H1 (cell line): ENCODE measurements at regions not wholly inside any gene's neighbourhood (a gene's known extent, or its start where the extent isn't known, plus 50 kb on each side); places are given as distances from the start of the nearest gene placed in this dataset.

Source experiments
- CTCF ChIA-PET: fragments of 300-600 bp; sonication (Branson Sonifier 250); formaldehyde crosslinking; loops from one replicate; lab custom pipeline; 2021; ENCODE audit not compliant: partially characterized antibody; lab: Charles Lee
- POLR2A ChIA-PET: fragments of 300-600 bp; sonication (Branson Sonifier 250); formaldehyde crosslinking; loops from one replicate; lab custom pipeline; 2021; ENCODE audit warnings: inconsistent platforms; ENCODE audit not compliant: partially characterized antibody; lab: Charles Lee
- DNase-seq, 2 experiments: peaks; one replicate each; pipeline versions ENCODE4 v3.0.0 to v3.0.0-alpha.2; 2010 to 2022; ENCODE audit warnings: low spot score in 2 of 2, low read depth in 1 of 2, mixed read lengths in 1 of 2
- FAIRE-seq: peaks from 2 replicates; lab custom pipeline; 2011; peaks lifted over from hg19 to GRCh38; lab: Jason Lieb, UNC
- H2AFZ ChIP-seq: 2 replicates; pipeline ENCODE4 v1.8.1; 2012; ENCODE audit warnings: low read length, inconsistent platforms
- H2AK5ac ChIP-seq: 2 replicates; pipeline ENCODE4 v1.6.1; 2013; ENCODE audit warnings: low read depth, low read length
- H2BK120ac ChIP-seq: replicated peaks from 2 replicates; pipeline ENCODE3; 2013; ENCODE audit warnings: low read depth, low read length, inconsistent platforms
- H2BK12ac ChIP-seq: 2 replicates; pipeline ENCODE4 v1.6.1; 2013; ENCODE audit warnings: low read depth, low read length
- H2BK15ac ChIP-seq: 2 replicates; pipeline ENCODE4 v1.6.1; 2013; ENCODE audit warnings: low read length
- H2BK20ac ChIP-seq: 2 replicates; pipeline ENCODE4 v1.6.1; 2013; ENCODE audit warnings: low read length
- H2BK5ac ChIP-seq: 2 replicates; pipeline ENCODE4 v1.6.1; 2013; ENCODE audit warnings: low read depth, low read length
- H3K14ac ChIP-seq: 2 replicates; pipeline ENCODE4 v1.6.1; 2013; ENCODE audit warnings: inconsistent platforms; ENCODE audit not compliant: insufficient read length
- H3K18ac ChIP-seq: 2 replicates; pipeline ENCODE4 v1.6.1; 2013; ENCODE audit warnings: low read length; ENCODE audit errors: extremely low read depth
- H3K23ac ChIP-seq: 2 replicates; pipeline ENCODE4 v1.6.1; 2013; ENCODE audit warnings: inconsistent platforms; ENCODE audit not compliant: insufficient read length
- H3K23me2 ChIP-seq: 2 replicates; pipeline ENCODE4 v1.6.1; 2013; ENCODE audit warnings: low read depth, low read length
- H3K27ac ChIP-seq: 2 replicates; pipeline ENCODE4 v1.6.1; 2011; ENCODE audit warnings: low read depth, low read length, inconsistent platforms
- H3K27me3 ChIP-seq, 4 experiments: replicated peaks in 1 of 4; 1 replicate in 1 of 4; 2 replicates in 3 of 4; pipeline versions ENCODE4 v1.6.1 to v1.8.1; 2011 to 2013; ENCODE audit warnings: low read length in 3 of 4, mild to moderate bottlenecking in 3 of 4, inconsistent platforms in 2 of 4, mixed read lengths in 2 of 4, moderate library complexity in 1 of 4; ENCODE audit not compliant: control insufficient read depth in 3 of 4, insufficient read depth in 3 of 4; ENCODE audit errors: extremely low read depth in 1 of 4
- H3K36me3 ChIP-seq, 4 experiments: 2 replicates each; pipeline versions ENCODE4 v1.6.1 to v1.8.1; 2011 to 2013; ENCODE audit warnings: mild to moderate bottlenecking in 4 of 4, low read length in 3 of 4, moderate library complexity in 2 of 4, control low read depth in 1 of 4, inconsistent platforms in 1 of 4; ENCODE audit not compliant: insufficient read depth in 4 of 4, control insufficient read depth in 2 of 4
- H3K4ac ChIP-seq: replicated peaks from 2 replicates; pipeline ENCODE3; 2013; ENCODE audit warnings: low read length, low read depth, mixed read lengths, inconsistent platforms; ENCODE audit not compliant: insufficient read length
- H3K4me1 ChIP-seq, 4 experiments: replicated peaks in 1 of 4; 1 replicate in 1 of 4; 2 replicates in 3 of 4; pipeline versions ENCODE4 v1.6.1 to v1.8.1; 2011 to 2013; ENCODE audit warnings: low read length in 3 of 4, inconsistent platforms in 2 of 4, mixed read lengths in 1 of 4; ENCODE audit not compliant: insufficient read depth in 4 of 4, control insufficient read depth in 3 of 4
- H3K4me2 ChIP-seq, 2 experiments: 2 replicates each; pipeline versions ENCODE4 v1.6.1 to v1.8.1; 2011 to 2013; ENCODE audit warnings: low read depth in 2 of 2, low read length in 2 of 2, control low read depth in 1 of 2, inconsistent platforms in 1 of 2, mild to moderate bottlenecking in 1 of 2; ENCODE audit not compliant: insufficient read depth in 1 of 2
- H3K4me3 ChIP-seq, 4 experiments: fragments of 200-600, 300-600 bp in 1 of 4; sonication (generic), shearing (Covaris generic), sonication (Bioruptor Twin) in 1 of 4; 2 replicates each; pipeline versions ENCODE4 v1.5.1 to v1.8.1; 2011 to 2016; ENCODE audit warnings: low read length in 4 of 4, low read depth in 3 of 4, control low read depth in 2 of 4, inconsistent platforms in 2 of 4, mild to moderate bottlenecking in 2 of 4, mixed read lengths in 1 of 4, moderate library complexity in 1 of 4; ENCODE audit not compliant: insufficient read depth in 2 of 4; ENCODE audit errors: extremely low read depth in 1 of 4
- H3K56ac ChIP-seq: replicated peaks from 2 replicates; pipeline ENCODE3; 2013; ENCODE audit warnings: low read depth, mild to moderate bottlenecking, mixed read lengths, low read length, inconsistent platforms; ENCODE audit not compliant: insufficient read length
- H3K79me1 ChIP-seq: 2 replicates; pipeline ENCODE4 v1.6.1; 2013; ENCODE audit warnings: low read depth, low read length, control low read depth
- H3K79me2 ChIP-seq, 2 experiments: 2 replicates each; pipeline versions ENCODE4 v1.6.1 to v1.8.1; 2012 to 2013; ENCODE audit warnings: low read length in 2 of 2, mild to moderate bottlenecking in 2 of 2, inconsistent platforms in 1 of 2; ENCODE audit not compliant: insufficient read depth in 2 of 2, control insufficient read depth in 1 of 2
- H3K9ac ChIP-seq, 4 experiments: replicated peaks in 1 of 4; 1 replicate in 1 of 4; 2 replicates in 3 of 4; pipeline versions ENCODE4 v1.6.1 to v1.8.1; 2011 to 2013; ENCODE audit warnings: low read depth in 3 of 4, low read length in 3 of 4, control low read depth in 2 of 4, mild to moderate bottlenecking in 2 of 4, moderate library complexity in 2 of 4, inconsistent platforms in 1 of 4; ENCODE audit errors: extremely low read depth in 1 of 4
- H3K9me3 ChIP-seq, 2 experiments: 2 replicates each; pipeline versions ENCODE4 v1.6.1 to v1.8.1; 2012 to 2013; ENCODE audit warnings: mild to moderate bottlenecking in 2 of 2, moderate library complexity in 2 of 2, control low read depth in 1 of 2, inconsistent platforms in 1 of 2, low read depth in 1 of 2, low read length in 1 of 2, mixed read lengths in 1 of 2; ENCODE audit not compliant: insufficient read depth in 2 of 2
- H4K20me1 ChIP-seq, 2 experiments: replicated peaks in 1 of 2; 2 replicates each; pipeline versions ENCODE3 to v1.8.1; 2011 to 2013; ENCODE audit warnings: inconsistent platforms in 2 of 2, low read length in 2 of 2, mild to moderate bottlenecking in 1 of 2; ENCODE audit not compliant: insufficient read depth in 2 of 2, control insufficient read depth in 1 of 2
- H4K5ac ChIP-seq: 2 replicates; pipeline ENCODE4 v1.6.1; 2013; ENCODE audit warnings: low read length, low read depth, mixed read lengths, inconsistent platforms; ENCODE audit not compliant: insufficient read length
- H4K8ac ChIP-seq: 2 replicates; pipeline ENCODE4 v1.8.0; 2013; ENCODE audit warnings: mild to moderate bottlenecking, moderate library complexity, low read length, inconsistent platforms; ENCODE audit not compliant: insufficient read depth; ENCODE audit errors: extremely low read depth
- H4K91ac ChIP-seq: replicated peaks from 2 replicates; pipeline ENCODE3; 2013; ENCODE audit warnings: low read length, mixed read lengths, inconsistent platforms; ENCODE audit not compliant: insufficient read length
- BRCA1 ChIP-seq: IDR thresholded peaks from 2 replicates; pipeline ENCODE4 v1.6.1; 2012; ENCODE audit warnings: low read depth, low read length, improper control_type of control experiment
- CHD2 ChIP-seq: IDR thresholded peaks from 2 replicates; pipeline ENCODE4 v1.6.1; 2012; ENCODE audit warnings: low read length, improper control_type of control experiment
- FOSL1 ChIP-seq: IDR thresholded peaks from 2 replicates; pipeline ENCODE4 v1.6.1; 2011; ENCODE audit warnings: mild to moderate bottlenecking, low read depth, low read length, moderate library complexity; ENCODE audit not compliant: insufficient read depth
- JUN ChIP-seq: IDR thresholded peaks from 2 replicates; pipeline ENCODE4 v1.6.1; 2011; ENCODE audit warnings: low read depth, mild to moderate bottlenecking, improper control_type of control experiment, low read length
- JUND ChIP-seq: IDR thresholded peaks from 2 replicates; pipeline ENCODE4 v1.6.1; 2011; ENCODE audit warnings: mild to moderate bottlenecking, improper control_type of control experiment, low read length
- POU5F1 ChIP-seq: IDR thresholded peaks from 2 replicates; pipeline ENCODE4 v1.6.1; 2011; ENCODE audit warnings: low read depth, mild to moderate bottlenecking, low read length, moderate library complexity
- SP2 ChIP-seq: IDR thresholded peaks from 2 replicates; pipeline ENCODE4 v1.6.1; 2012; ENCODE audit warnings: mild to moderate bottlenecking, low read length, inconsistent platforms
- TCF12 ChIP-seq: IDR thresholded peaks from 2 replicates; pipeline ENCODE4 v1.6.1; 2011; ENCODE audit warnings: low read depth, mild to moderate bottlenecking, low read length
- TEAD4 ChIP-seq: IDR thresholded peaks from 2 replicates; pipeline ENCODE4 v1.6.1; 2012; ENCODE audit warnings: low read depth, low read length, inconsistent platforms, mixed read lengths
- TF ChIP-seq, protein P1 (sequence below): IDR thresholded peaks from 2 replicates; pipeline ENCODE4 v1.6.1; 2012; ENCODE audit warnings: inconsistent platforms

DNA sequence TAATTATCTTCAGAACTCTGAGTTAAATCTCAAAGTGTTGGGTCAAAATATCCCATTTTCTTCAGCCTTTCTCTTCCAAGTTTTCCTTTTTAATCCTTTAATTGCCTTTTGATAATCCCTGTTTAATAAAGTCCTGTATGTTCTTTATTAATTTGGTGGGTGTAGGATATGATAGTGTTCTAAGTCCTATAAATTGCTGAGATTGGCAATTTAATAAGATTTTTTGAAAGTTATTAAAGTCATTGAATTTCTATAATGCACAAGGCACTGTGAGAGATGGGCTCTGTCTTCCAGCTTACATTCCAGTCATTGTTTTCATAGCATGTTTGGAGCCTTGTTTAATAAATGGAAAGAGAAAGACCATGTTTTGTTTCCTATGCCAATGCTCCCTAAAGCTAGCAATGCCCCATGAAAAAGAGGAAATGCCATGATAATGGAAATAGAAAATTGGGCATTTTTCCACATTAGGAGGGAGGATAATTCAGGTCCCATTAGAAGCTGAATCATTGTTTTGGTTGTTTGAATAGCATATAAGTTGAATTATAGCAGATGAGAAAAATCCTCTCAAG lies 404.8 kb downstream of the CD109 start:
- Histone ChIP-seq H3K79me2 (no peaks in the 10 kb centered on the region), H2AFZ (no peak overlapping the region), H4K20me1 (no peaks in the 10 kb centered on the region), H2BK5ac (no peak overlapping the region), H2BK120ac (no peak overlapping the region), H3K36me3 (no peaks in the 10 kb centered on the region), H4K91ac (no peak overlapping the region), H3K4ac (no peak overlapping the region), H3K9ac (no peak overlapping the region), H3K18ac (no peak overlapping the region), H2AK5ac (no peak overlapping the region), H3K14ac (no peak overlapping the region), H4K5ac (no peak overlapping the region), H3K23me2 (no peaks in the 10 kb centered on the region), H3K4me2 (no peak overlapping the region), H2BK20ac (no peak overlapping the region), H3K4me1 (no peaks in the 10 kb centered on the region), H3K56ac (no peak overlapping the region), H3K79me1 (no peaks in the 10 kb centered on the region), H2BK12ac (no peak overlapping the region), H3K9me3 (no peaks in the 10 kb centered on the region), H3K27me3 (no peaks in the 10 kb centered on the region), H3K27ac (no peak overlapping the region), H2BK15ac (no peak overlapping the region), H3K4me3 (no peak overlapping the region), H3K23ac (no peak overlapping the region), H4K8ac (no peak overlapping the region)
- TF ChIP-seq FOSL1 (no peak), BRCA1 (no peak), TEAD4 (no peak), JUN (no peak), CHD2 (no peak), JUND (no peak), POU5F1 (no peak), TCF12 (no peak), SP2 (no peak)
- TF ChIP-seq, protein P1, sequence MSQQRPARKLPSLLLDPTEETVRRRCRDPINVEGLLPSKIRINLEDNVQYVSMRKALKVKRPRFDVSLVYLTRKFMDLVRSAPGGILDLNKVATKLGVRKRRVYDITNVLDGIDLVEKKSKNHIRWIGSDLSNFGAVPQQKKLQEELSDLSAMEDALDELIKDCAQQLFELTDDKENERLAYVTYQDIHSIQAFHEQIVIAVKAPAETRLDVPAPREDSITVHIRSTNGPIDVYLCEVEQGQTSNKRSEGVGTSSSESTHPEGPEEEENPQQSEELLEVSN: no peak
- DNase-seq (no peak), FAIRE-seq (no peak)
- CTCF ChIA-PET: interaction anchor here (1.1 to 1.5 kb wide), 2 partner anchors 10 to 12 kb away, joined by 3 to 7 read pairs; no protein-coding TSS in a partner anchor
- POLR2A ChIA-PET: no interaction called here
